IMR-90 (cell line): ENCODE measurements at regions not wholly inside any gene's neighbourhood (a gene's known extent, or its start where the extent isn't known, plus 50 kb on each side); places are given as distances from the start of the nearest gene placed in this dataset.

Experiments
- BHLHE40 ChIP-seq: fragments of 150-350 bp; IDR thresholded peaks from 2 replicates; pipeline ENCODE4 v1.6.1; 2016; ENCODE audit warnings: mild to moderate bottlenecking, low read depth, low read length
- CEBPB ChIP-seq: IDR thresholded peaks from 2 replicates; pipeline ENCODE4 v1.6.1; 2012; ENCODE audit warnings: low read depth, low read length, improper control_type of control experiment
- CHD1 ChIP-seq: IDR thresholded peaks from 2 replicates; pipeline ENCODE4 v1.6.1; 2012; ENCODE audit warnings: low read depth, low read length, improper control_type of control experiment
- CTCF ChIP-seq: conservative IDR thresholded peaks from 2 replicates; pipeline ENCODE4 v1.5.1; 2012; ENCODE audit warnings: mild to moderate bottlenecking, low read depth, low read length, improper control_type of control experiment
- FOS ChIP-seq: fragments of 150-350 bp; IDR thresholded peaks from 2 replicates; pipeline ENCODE4 v1.6.1; 2016; ENCODE audit warnings: low read depth, low read length
- MAZ ChIP-seq: IDR thresholded peaks from 2 replicates; pipeline ENCODE4 v1.6.1; 2012; ENCODE audit warnings: low read depth, mild to moderate bottlenecking, low read length, improper control_type of control experiment, moderate library complexity, borderline replicate concordance
- POLR2A ChIP-seq: IDR thresholded peaks from 2 replicates; pipeline ENCODE4 v1.6.1; 2012; ENCODE audit warnings: mild to moderate bottlenecking, low read depth, low read length
- RAD21 ChIP-seq: IDR thresholded peaks from 2 replicates; pipeline ENCODE4 v1.6.1; 2012; ENCODE audit warnings: low read length, improper control_type of control experiment
- USF2 ChIP-seq: fragments of 150-350 bp; IDR thresholded peaks from 2 replicates; pipeline ENCODE4 v1.6.1; 2017; ENCODE audit warnings: mild to moderate bottlenecking, antibody characterized with exemption, low read length, low read depth

DNA sequence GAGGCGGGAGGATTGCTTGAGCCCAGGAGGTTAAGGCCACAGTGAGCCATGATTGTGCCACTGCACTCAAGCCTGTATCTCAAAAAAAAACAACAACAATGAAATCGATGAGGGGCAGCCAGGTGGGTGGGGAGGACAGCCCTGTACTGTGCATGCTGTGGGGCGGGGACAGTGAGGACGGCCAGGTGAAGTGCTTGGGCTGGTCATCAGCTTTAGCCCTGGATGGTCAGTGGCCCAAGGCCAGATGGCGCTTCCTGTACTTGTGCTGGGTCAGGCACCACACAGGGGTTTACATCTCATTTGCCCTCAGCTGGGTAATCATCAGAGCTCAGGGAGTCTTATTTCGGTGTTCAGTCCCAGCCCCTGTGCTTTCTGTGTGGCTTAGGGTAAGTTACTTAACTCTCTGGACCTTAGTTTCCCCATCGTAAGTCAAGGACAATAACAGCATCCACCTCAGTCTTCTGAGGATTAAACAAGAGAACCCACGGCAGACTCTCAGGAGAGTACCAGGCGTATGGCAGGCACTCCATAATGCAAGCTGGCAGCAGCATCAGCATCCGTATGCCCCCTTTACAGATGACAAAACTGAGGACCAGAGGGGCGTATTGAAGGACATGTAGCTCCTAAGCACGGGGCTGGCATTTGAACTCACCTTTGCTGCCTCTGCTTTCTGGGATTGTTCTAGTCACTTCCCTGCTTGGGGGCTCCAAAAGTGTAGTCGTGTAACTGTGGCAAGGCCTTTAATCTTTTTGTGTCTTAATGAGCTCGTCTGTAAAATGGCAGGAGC, 71.9 kb downstream of the SLC25A47 start:
- TF ChIP-seq MAZ (no peak), CTCF (no peak), BHLHE40 (no peak), CEBPB (no peak), CHD1 (no peak), POLR2A (no peak), RAD21 (no peak), FOS (no peak), USF2 (no peak)
